HG03575 (cell line): ENCODE measurements at regions not wholly inside any gene's neighbourhood (a gene's known extent, or its start where the extent isn't known, plus 50 kb on each side); places are given as distances from the start of the nearest gene placed in this dataset.
"Not testable (repeated sequence)": the region's sequence is repeated elsewhere in the genome, so short reads cannot be mapped to it uniquely, and the experiment has no call there.

Experiments used
- ATAC-seq: cut with Tn5 transposase; IDR thresholded peaks from one replicate; pipeline ENCODE4 v1.9.1; 2021; ENCODE audit not compliant: unreplicated experiment, insufficient number of reproducible peaks, low FRiP score; ENCODE audit errors: extremely low read depth

- ATAC-seq = no peak
Measured at GRCh38 chr11:38952698-38953097, 2354.7 kb upstream of the RAG2 start.

GRCh38 chr11:38950867-38951266, 2352.8 kb upstream of the RAG2 start:
- no peak for ATAC-seq

- no peak for ATAC-seq
Measured at GRCh38 chr11:38948392-38948791, 2350.4 kb upstream of the RAG2 start.

GRCh38 chr11:38937709-38938108, 2339.7 kb upstream of the RAG2 start:
- no peak for ATAC-seq

GRCh38 chr11:38935941-38936340, 2337.9 kb upstream of the RAG2 start:
- no peak for ATAC-seq

- no peak for ATAC-seq
Measured at GRCh38 chr11:38927993-38928392, 2330.0 kb upstream of the RAG2 start.

GRCh38 chr11:38924644-38925043, 2326.6 kb upstream of the RAG2 start:
- no peak for ATAC-seq

- ATAC-seq = no peak
Measured at GRCh38 chr11:38900211-38900610, 2302.2 kb upstream of the RAG2 start.

GRCh38 chr11:38894201-38894600, 2296.2 kb upstream of the RAG2 start:
- not testable (repeated sequence) for ATAC-seq

GRCh38 chr11:38884145-38884865, 2286.3 kb upstream of the RAG2 start:
- no peak for ATAC-seq

GRCh38 chr11:38867338-38867737, 2269.3 kb upstream of the RAG2 start:
- no peak for ATAC-seq

- no peak for ATAC-seq
Measured at GRCh38 chr11:38865922-38866321, 2267.9 kb upstream of the RAG2 start.

- ATAC-seq = no peak
Measured at GRCh38 chr11:38842991-38843390, 2245.0 kb upstream of the RAG2 start.

GRCh38 chr11:38839071-38839470, 2241.0 kb upstream of the RAG2 start:
- ATAC-seq = no peak

- no peak for ATAC-seq
Measured at GRCh38 chr11:38835966-38836365, 2237.9 kb upstream of the RAG2 start.

GRCh38 chr11:38824573-38824972, 2226.5 kb upstream of the RAG2 start:
- no peak for ATAC-seq

- not testable (repeated sequence) for ATAC-seq
Measured at GRCh38 chr11:38821786-38822185, 2223.8 kb upstream of the RAG2 start.

GRCh38 chr11:38819981-38820380, 2221.9 kb upstream of the RAG2 start:
- no peak for ATAC-seq

- no peak for ATAC-seq
Measured at GRCh38 chr11:38818720-38819119, 2220.7 kb upstream of the RAG2 start.

GRCh38 chr11:38814670-38815069, 2216.6 kb upstream of the RAG2 start:
- ATAC-seq = no peak

GRCh38 chr11:38809521-38809920, 2211.5 kb upstream of the RAG2 start:
- no peak for ATAC-seq
